Panc1 (cell line): ENCODE measurements at regions not wholly inside any gene's neighbourhood (a gene's known extent, or its start where the extent isn't known, plus 50 kb on each side); places are given as distances from the start of the nearest gene placed in this dataset.

Source experiments
- ATAC-seq: fragments of 200-7000 bp; cut with Tn5 transposase; 2 replicates; pipeline ENCODE4 v1.9.1; 2020; ENCODE audit warnings: mild to moderate bottlenecking, moderate library complexity
- BruUV-seq: library from RNA; stranded (reverse); fragments of 400-500 nt; replicated peaks from 2 replicates; lab custom pipeline; 2021; lab: Mats Ljungman, UMichigan
- CTCF ChIA-PET: fragments of 300-600 bp; sonication (Branson Sonifier 250); formaldehyde crosslinking; loops from one replicate; lab custom pipeline; 2022; ENCODE audit warnings: antibody characterized with exemption; lab: Charles Lee
- POLR2A ChIA-PET: fragments of 300-600 bp; sonication (Branson Sonifier 250); formaldehyde crosslinking; loops from one replicate; lab custom pipeline; 2022; ENCODE audit warnings: antibody characterized with exemption; lab: Charles Lee
- DNase-seq: peaks from one replicate; pipeline ENCODE4 v3.0.0-alpha.2; 2010; ENCODE audit warnings: low read depth, low spot score
- H3K27ac ChIP-seq: 2 replicates; pipeline ENCODE4 v1.5.1; 2011; ENCODE audit warnings: mild to moderate bottlenecking, low read length, inconsistent platforms
- H3K27me3 ChIP-seq: fragments of 200-500 bp; sonication (Bioruptor generic); 2 replicates; pipeline ENCODE4 v1.6.0; 2014; ENCODE audit warnings: low read length, inconsistent platforms; ENCODE audit not compliant: control insufficient read depth, insufficient read depth
- H3K36me3 ChIP-seq: fragments of 200-500 bp; sonication (Bioruptor generic); 2 replicates; pipeline ENCODE4 v1.5.1; 2014; ENCODE audit warnings: inconsistent platforms, mild to moderate bottlenecking, low read length, moderate library complexity; ENCODE audit not compliant: control insufficient read depth, insufficient read depth
- H3K4me1 ChIP-seq: 2 replicates; pipeline ENCODE4 v1.5.1; 2011; ENCODE audit warnings: inconsistent platforms, mild to moderate bottlenecking, low read length, moderate library complexity; ENCODE audit not compliant: control insufficient read depth, insufficient read depth
- H3K4me3 ChIP-seq, 2 experiments: 2 replicates each; pipeline ENCODE4 v1.5.1; 2011 to 2012; ENCODE audit warnings: low read depth in 2 of 2, low read length in 2 of 2, mild to moderate bottlenecking in 2 of 2, inconsistent platforms in 1 of 2, moderate library complexity in 1 of 2
- H3K9me3 ChIP-seq: fragments of 200-500 bp; sonication (Bioruptor generic); 2 replicates; pipeline ENCODE4 v1.5.1; 2014; ENCODE audit warnings: low read depth, mild to moderate bottlenecking, inconsistent platforms, low read length, moderate library complexity; ENCODE audit not compliant: control insufficient read depth, insufficient read depth
- CTCF ChIP-seq: fragments of 450-650 bp; IDR thresholded peaks from 2 replicates; pipeline ENCODE4 v1.5.1; 2017; ENCODE audit warnings: mild to moderate bottlenecking
- POLR2AphosphoS5 ChIP-seq: IDR thresholded peaks from 2 replicates; pipeline ENCODE4 v1.6.1; 2012; ENCODE audit warnings: mild to moderate bottlenecking, low read depth, low read length, moderate library complexity
- SIN3A ChIP-seq: IDR thresholded peaks from 2 replicates; pipeline ENCODE4 v1.6.1; 2012; ENCODE audit warnings: low read depth, mild to moderate bottlenecking, low read length, moderate library complexity, borderline replicate concordance; ENCODE audit not compliant: insufficient read depth
- TCF7L2 ChIP-seq: IDR thresholded peaks from 2 replicates; pipeline ENCODE4 v1.6.1; 2011; ENCODE audit warnings: mild to moderate bottlenecking, low read depth, low read length, inconsistent platforms
- in situ Hi-C: cut with HindIII; loops from 2 replicates; pipeline ENCODE4 v1.10.0; 2016; ENCODE audit warnings: low sequenced_read_pairs, low pct_unique_long_range_greater_than_20kb
- intact Hi-C: fragments of 100-400 bp; cut with micrococcal nuclease; formaldehyde crosslinking; loops from one replicate; pipeline ENCODE4 v1.10.0; 2022; ENCODE audit not compliant: unreplicated experiment
- TF ChIP-seq, protein P1 (sequence below), 2 experiments: IDR thresholded peaks; 2 replicates each; pipeline ENCODE4 v1.6.1; 2011 to 2012; ENCODE audit warnings: low read depth in 2 of 2, control low read depth in 1 of 2, low read length in 1 of 2, mild to moderate bottlenecking in 1 of 2, moderate library complexity in 1 of 2; ENCODE audit not compliant: insufficient read depth in 1 of 2

GRCh38 chr7:25579778-25580075 lies 351.4 kb upstream of the NPVF start:
- intact Hi-C loops: no loop called here
- Histone ChIP-seq H3K27ac (no peak overlapping the region), H3K4me3 (no peak overlapping the region), H3K9me3 (no peaks in the 10 kb centered on the region), H3K36me3 (no peaks in the 10 kb centered on the region), H3K4me1 (no peaks in the 10 kb centered on the region), H3K27me3 (no peaks in the 10 kb centered on the region)
- ATAC-seq: no peak
- ChIA-PET POLR2A (no interaction called here), CTCF (no interaction called here)
- in situ Hi-C loops: no loop called here
- BruUV-seq: no TSS peak
- TF ChIP-seq SIN3A (no peak), TCF7L2 (no peak), CTCF (no peak), POLR2AphosphoS5 (no peak)
- TF ChIP-seq, protein P1, sequence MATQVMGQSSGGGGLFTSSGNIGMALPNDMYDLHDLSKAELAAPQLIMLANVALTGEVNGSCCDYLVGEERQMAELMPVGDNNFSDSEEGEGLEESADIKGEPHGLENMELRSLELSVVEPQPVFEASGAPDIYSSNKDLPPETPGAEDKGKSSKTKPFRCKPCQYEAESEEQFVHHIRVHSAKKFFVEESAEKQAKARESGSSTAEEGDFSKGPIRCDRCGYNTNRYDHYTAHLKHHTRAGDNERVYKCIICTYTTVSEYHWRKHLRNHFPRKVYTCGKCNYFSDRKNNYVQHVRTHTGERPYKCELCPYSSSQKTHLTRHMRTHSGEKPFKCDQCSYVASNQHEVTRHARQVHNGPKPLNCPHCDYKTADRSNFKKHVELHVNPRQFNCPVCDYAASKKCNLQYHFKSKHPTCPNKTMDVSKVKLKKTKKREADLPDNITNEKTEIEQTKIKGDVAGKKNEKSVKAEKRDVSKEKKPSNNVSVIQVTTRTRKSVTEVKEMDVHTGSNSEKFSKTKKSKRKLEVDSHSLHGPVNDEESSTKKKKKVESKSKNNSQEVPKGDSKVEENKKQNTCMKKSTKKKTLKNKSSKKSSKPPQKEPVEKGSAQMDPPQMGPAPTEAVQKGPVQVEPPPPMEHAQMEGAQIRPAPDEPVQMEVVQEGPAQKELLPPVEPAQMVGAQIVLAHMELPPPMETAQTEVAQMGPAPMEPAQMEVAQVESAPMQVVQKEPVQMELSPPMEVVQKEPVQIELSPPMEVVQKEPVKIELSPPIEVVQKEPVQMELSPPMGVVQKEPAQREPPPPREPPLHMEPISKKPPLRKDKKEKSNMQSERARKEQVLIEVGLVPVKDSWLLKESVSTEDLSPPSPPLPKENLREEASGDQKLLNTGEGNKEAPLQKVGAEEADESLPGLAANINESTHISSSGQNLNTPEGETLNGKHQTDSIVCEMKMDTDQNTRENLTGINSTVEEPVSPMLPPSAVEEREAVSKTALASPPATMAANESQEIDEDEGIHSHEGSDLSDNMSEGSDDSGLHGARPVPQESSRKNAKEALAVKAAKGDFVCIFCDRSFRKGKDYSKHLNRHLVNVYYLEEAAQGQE (IDR thresholded peaks at IDR 0.05; ENCODE audit: insufficient read depth in 1 of 2, low read depth in 2 of 2, low read length in 1 of 2): no peak
- no peak for DNase-seq

DNA sequence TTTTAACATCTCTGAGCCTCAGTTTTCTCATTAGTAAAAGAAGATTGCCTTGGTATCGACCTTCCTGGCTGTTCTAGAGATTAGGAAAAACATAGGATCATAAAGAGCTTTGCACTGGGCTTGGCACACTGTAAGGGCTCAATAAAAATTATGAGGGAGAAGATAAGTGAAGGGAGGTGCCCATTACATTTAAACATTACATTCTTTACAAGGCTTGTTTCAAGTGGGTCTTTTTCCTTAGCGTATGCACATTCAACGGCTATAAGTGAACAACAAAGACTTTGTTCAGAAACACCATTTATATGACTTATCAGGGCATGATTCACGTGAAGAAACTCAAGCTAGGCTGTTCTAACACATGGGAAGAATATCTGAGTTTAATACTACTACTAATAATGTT lies 351.9 kb upstream of the NPVF start:
- ATAC-seq (no peak), DNase-seq (no peak)
- Histone ChIP-seq H3K4me3 (no peak overlapping the region), H3K9me3 (no peaks in the 10 kb centered on the region), H3K36me3 (no peaks in the 10 kb centered on the region), H3K27ac (no peak overlapping the region), H3K27me3 (no peaks in the 10 kb centered on the region), H3K4me1 (no peaks in the 10 kb centered on the region)
- in situ Hi-C loops (no loop called here), intact Hi-C loops (no loop called here)
- ChIA-PET CTCF (no interaction called here), POLR2A (no interaction called here)
- TF ChIP-seq, protein P1 (IDR thresholded peaks at IDR 0.05; ENCODE audit: insufficient read depth in 1 of 2, low read depth in 2 of 2, low read length in 1 of 2): no peak
- TF ChIP-seq TCF7L2 (no peak), SIN3A (no peak), POLR2AphosphoS5 (no peak), CTCF (no peak)
- BruUV-seq: no TSS peak
